RWPE2 (cell line): ENCODE measurements at regions not wholly inside any gene's neighbourhood (a gene's known extent, or its start where the extent isn't known, plus 50 kb on each side); places are given as distances from the start of the nearest gene placed in this dataset.

Source experiments
- ATAC-seq: fragments of 200-7000 bp; cut with Tn5 transposase; 3 replicates; pipeline ENCODE4 v1.9.1; 2021; ENCODE audit warnings: low read depth
- DNase-seq: peaks from one replicate; pipeline ENCODE4 v3.0.0-alpha.2; 2020; ENCODE audit warnings: low spot score
- H3K27ac ChIP-seq: fragments of 450-650 bp; 2 replicates; pipeline ENCODE4 v1.5.1; 2017; ENCODE audit warnings: mild to moderate bottlenecking; ENCODE audit not compliant: poor library complexity, severe bottlenecking
- H3K27me3 ChIP-seq: fragments of 250-450 bp; sonication (Bioruptor Pico); 2 replicates; pipeline ENCODE4 v1.5.1; 2021; ENCODE audit warnings: mild to moderate bottlenecking, moderate library complexity; ENCODE audit not compliant: insufficient read depth, poor library complexity, severe bottlenecking
- H3K36me3 ChIP-seq: fragments of 250-450 bp; sonication (Bioruptor Pico); 2 replicates; pipeline ENCODE4 v1.5.1; 2020; ENCODE audit warnings: low read depth, mild to moderate bottlenecking, moderate library complexity
- H3K4me1 ChIP-seq: fragments of 250-450 bp; sonication (Bioruptor Pico); 2 replicates; pipeline ENCODE4 v1.5.1; 2021; ENCODE audit warnings: mild to moderate bottlenecking, moderate library complexity; ENCODE audit not compliant: insufficient read depth, poor library complexity, severe bottlenecking
- H3K4me3 ChIP-seq: fragments of 250-450 bp; sonication (Bioruptor Pico); 2 replicates; pipeline ENCODE4 v1.5.1; 2021; ENCODE audit warnings: mild to moderate bottlenecking, moderate library complexity; ENCODE audit not compliant: severe bottlenecking
- H3K9me3 ChIP-seq: fragments of 250-450 bp; sonication (Bioruptor Pico); 2 replicates; pipeline ENCODE4 v1.5.1; 2021; ENCODE audit warnings: mild to moderate bottlenecking, moderate library complexity; ENCODE audit not compliant: severe bottlenecking
- CTCF ChIP-seq: fragments of 450-650 bp; IDR thresholded peaks from one replicate; pipeline ENCODE4 v1.5.1; 2017; ENCODE audit warnings: mild to moderate bottlenecking, moderate library complexity; ENCODE audit not compliant: poor library complexity, severe bottlenecking

- ATAC-seq, result no peak
Observed at GRCh38 chrX:39501822-39502221, 595.9 kb downstream of the BCOR start.

GRCh38 chrX:39502486-39502885 lies 595.3 kb downstream of the BCOR start:
- DNase-seq (no peak), ATAC-seq (no peak)
- H3K27ac ChIP-seq, result no peak overlapping the region
- no peaks in the 10 kb centered on the region for H3K4me1 ChIP-seq
- no peaks in the 10 kb centered on the region for H3K9me3 ChIP-seq
- H3K36me3 ChIP-seq, result no peaks in the 10 kb centered on the region
- TF ChIP-seq CTCF, result no peak
- H3K4me3 ChIP-seq, result no peak overlapping the region
- H3K27me3 ChIP-seq, result no peaks in the 10 kb centered on the region

More at GRCh38 chrX:39501822-39502221, 595.9 kb downstream of the BCOR start:
- Histone ChIP-seq H3K9me3 (no peaks in the 10 kb centered on the region), H3K4me1 (no peaks in the 10 kb centered on the region), H3K27me3 (no peaks in the 10 kb centered on the region), H3K4me3 (no peak overlapping the region), H3K27ac (no peak overlapping the region), H3K36me3 (no peaks in the 10 kb centered on the region)
- no peak for TF ChIP-seq CTCF
- DNase-seq, result no peak

GRCh38 chrX:39504227-39504626 lies 593.5 kb downstream of the BCOR start:
- H3K27ac ChIP-seq, result no peak overlapping the region
- DNase-seq, result no peak
- H3K4me1 ChIP-seq, result no peaks in the 10 kb centered on the region
- H3K36me3 ChIP-seq, result no peaks in the 10 kb centered on the region
- no peaks in the 10 kb centered on the region for H3K9me3 ChIP-seq
- H3K4me3 ChIP-seq, result no peak overlapping the region
- no peak for TF ChIP-seq CTCF
- ATAC-seq, result no peak
- no peaks in the 10 kb centered on the region for H3K27me3 ChIP-seq

- H3K36me3 ChIP-seq, result no peaks in the 10 kb centered on the region
- no peaks in the 10 kb centered on the region for H3K9me3 ChIP-seq
- ATAC-seq (no peak), DNase-seq (no peak)
- H3K4me3 ChIP-seq, result no peak overlapping the region
- no peaks in the 10 kb centered on the region for H3K27me3 ChIP-seq
- H3K27ac ChIP-seq, result no peak overlapping the region
- H3K4me1 ChIP-seq, result no peaks in the 10 kb centered on the region
- no peak for TF ChIP-seq CTCF
Observed at GRCh38 chrX:39504850-39505259, 592.9 kb downstream of the BCOR start.

GRCh38 chrX:39506131-39506530 lies 591.6 kb downstream of the BCOR start:
- H3K4me1 ChIP-seq, result no peaks in the 10 kb centered on the region
- no peaks in the 10 kb centered on the region for H3K9me3 ChIP-seq
- no peak overlapping the region for H3K4me3 ChIP-seq
- DNase-seq (no peak), ATAC-seq (no peak)
- H3K27ac ChIP-seq, result no peak overlapping the region
- H3K36me3 ChIP-seq, result no peaks in the 10 kb centered on the region
- TF ChIP-seq CTCF, result no peak
- no peaks in the 10 kb centered on the region for H3K27me3 ChIP-seq
